ENCODE measurements at regions not wholly inside any gene's neighbourhood (a gene's known extent, or its start where the extent isn't known, plus 50 kb on each side); places are given as distances from the start of the nearest gene placed in this dataset.

DNA sequence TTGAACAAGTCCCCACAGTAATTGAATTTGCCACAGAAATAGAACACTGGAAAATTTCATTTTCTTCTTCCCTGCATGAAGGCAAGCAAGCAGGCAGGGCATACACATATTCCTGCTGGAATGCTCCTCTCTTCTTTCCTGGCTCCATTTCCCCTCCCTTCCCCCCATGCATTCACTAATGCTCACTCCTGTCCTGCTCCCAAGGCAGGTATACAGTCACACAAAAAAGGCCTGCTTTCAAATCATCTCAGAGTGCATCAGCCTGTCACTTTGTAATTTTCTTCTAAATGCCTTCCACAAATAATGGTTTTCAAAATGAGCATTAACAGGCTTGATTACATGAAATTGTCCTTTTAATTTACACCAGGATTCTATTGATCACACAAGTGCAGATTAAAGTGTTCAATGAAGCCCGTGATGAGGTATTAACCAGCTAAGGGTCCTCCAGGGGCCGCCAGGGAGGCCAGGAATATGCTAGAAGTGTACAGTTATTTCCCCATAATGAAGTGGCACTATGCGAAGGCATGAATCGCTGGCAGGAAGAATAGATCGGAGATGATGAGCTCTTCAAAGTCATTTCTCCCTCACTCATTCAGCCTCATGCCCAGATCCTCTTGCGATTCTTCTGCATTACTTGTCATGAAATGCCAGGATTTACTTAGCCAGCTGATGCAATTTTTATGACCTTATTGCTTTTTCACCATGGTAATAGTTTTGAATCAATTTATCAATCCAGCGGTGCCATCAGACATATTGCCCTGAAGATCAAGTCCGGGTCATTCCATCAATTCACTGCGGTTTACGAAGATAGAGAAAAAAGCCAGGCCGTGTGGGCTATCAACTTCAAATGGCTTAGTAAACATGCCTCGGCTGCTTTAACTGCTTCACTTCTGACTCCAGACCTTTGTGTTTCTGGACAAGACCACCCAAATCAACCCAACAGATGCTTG, 243.5 kb downstream of the GPAT3 start:
- FAIRE-seq (no peak), ATAC-seq (no peak), DNase-seq (ENCODE audit: low read depth, low spot score) (no peak)
- Histone ChIP-seq H3K4me2 (ENCODE audit: control insufficient read depth, insufficient read depth) (no peak overlapping the region), H3K9ac (ENCODE audit: control insufficient read depth, insufficient read depth, low read length) (no peak overlapping the region), H3K4me1 (ENCODE audit: control insufficient read depth, insufficient read depth, low read length) (no peaks in the 10 kb centered on the region), H3K9me3 (replicated peaks; ENCODE audit: control insufficient read depth, insufficient read depth, low read length) (no peaks in the 10 kb centered on the region), H3K27me3 (replicated peaks in 1 of 2; ENCODE audit: control insufficient read depth in 2 of 2, insufficient read depth in 2 of 2, low read length in 1 of 2) (no peaks in the 10 kb centered on the region), H4K20me1 (ENCODE audit: control insufficient read depth, insufficient read depth) (no peaks in the 10 kb centered on the region), H3K79me2 (ENCODE audit: control insufficient read depth, insufficient read depth, low read length) (no peaks in the 10 kb centered on the region), H3K36me3 (ENCODE audit: control insufficient read depth in 2 of 2, insufficient read depth in 2 of 2, low read length in 1 of 2) (no peaks in the 10 kb centered on the region), H3K27ac (ENCODE audit: control insufficient read depth, insufficient read depth) (no peak overlapping the region), H3K4me3 (no peak overlapping the region), H2AFZ (ENCODE audit: control insufficient read depth, low read depth, low read length) (no peak overlapping the region)
- RAD21 ChIA-PET (ENCODE audit: unreplicated experiment) = no interaction called here
- in situ Hi-C loops (cut with MboI) = no loop called here
- WGBS (ENCODE audit: insufficient coverage, insufficient replicate concordance, low lambda C conversion rate, missing lambda C conversion rate) = 38% methylated on average over 12 of the region's 12 CpGs
- no TSS peak for BruUV-seq (replicated peaks)
- POLR2A ChIA-PET = no interaction called here
- SMC1A ChIA-PET (ENCODE audit: uncharacterized antibody, unreplicated experiment) = no interaction called here
- TF ChIP-seq, protein P1, sequence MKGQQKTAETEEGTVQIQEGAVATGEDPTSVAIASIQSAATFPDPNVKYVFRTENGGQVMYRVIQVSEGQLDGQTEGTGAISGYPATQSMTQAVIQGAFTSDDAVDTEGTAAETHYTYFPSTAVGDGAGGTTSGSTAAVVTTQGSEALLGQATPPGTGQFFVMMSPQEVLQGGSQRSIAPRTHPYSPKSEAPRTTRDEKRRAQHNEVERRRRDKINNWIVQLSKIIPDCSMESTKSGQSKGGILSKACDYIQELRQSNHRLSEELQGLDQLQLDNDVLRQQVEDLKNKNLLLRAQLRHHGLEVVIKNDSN (IDR thresholded peaks at IDR 0.05; ENCODE audit: borderline replicate concordance, extremely low read length, insufficient read depth, low read depth, low read length) = no peak
- TF ChIP-seq GABPA (IDR thresholded peaks at IDR 0.05; ENCODE audit: low read depth) = no peak
- TF ChIP-seq SMC3 (IDR thresholded peaks at IDR 0.05; ENCODE audit: borderline replicate concordance, low read length) = no peak
- TF ChIP-seq HDAC6 (IDR thresholded peaks at IDR 0.05; ENCODE audit: unreplicated experiment) = no peak
- no peak for TF ChIP-seq SIX5 (IDR thresholded peaks at IDR 0.05; ENCODE audit: low read depth, low read length, severe bottlenecking)
- TF ChIP-seq BHLHE40 (IDR thresholded peaks at IDR 0.05; ENCODE audit: borderline replicate concordance in 1 of 2, low read depth in 2 of 2, low read length in 1 of 2) = no peak
- TF ChIP-seq SUZ12 (IDR thresholded peaks at IDR 0.05; ENCODE audit: unreplicated experiment) = no peak
- no peak for TF ChIP-seq JUND (IDR thresholded peaks at IDR 0.05; ENCODE audit: low read depth, low read length)
- no peak for TF ChIP-seq MYC (IDR thresholded peaks at IDR 0.05; ENCODE audit: insufficient read depth, insufficient read length, insufficient replicate concordance, low read length, severe bottlenecking)
- TF ChIP-seq RAD51 (IDR thresholded peaks at IDR 0.05) = no peak
- no peak for TF ChIP-seq ZNF274 (IDR thresholded peaks at IDR 0.05; ENCODE audit: insufficient read depth, insufficient read length)
- no peak for TF ChIP-seq ATF7 (IDR thresholded peaks at IDR 0.05; ENCODE audit: low read depth)
- TF ChIP-seq SUPT20H (IDR thresholded peaks at IDR 0.05; ENCODE audit: borderline replicate concordance, control insufficient read depth, low read depth, low read length) = no peak
- TF ChIP-seq JUNB (IDR thresholded peaks at IDR 0.05) = no peak
- TF ChIP-seq, protein P2, sequence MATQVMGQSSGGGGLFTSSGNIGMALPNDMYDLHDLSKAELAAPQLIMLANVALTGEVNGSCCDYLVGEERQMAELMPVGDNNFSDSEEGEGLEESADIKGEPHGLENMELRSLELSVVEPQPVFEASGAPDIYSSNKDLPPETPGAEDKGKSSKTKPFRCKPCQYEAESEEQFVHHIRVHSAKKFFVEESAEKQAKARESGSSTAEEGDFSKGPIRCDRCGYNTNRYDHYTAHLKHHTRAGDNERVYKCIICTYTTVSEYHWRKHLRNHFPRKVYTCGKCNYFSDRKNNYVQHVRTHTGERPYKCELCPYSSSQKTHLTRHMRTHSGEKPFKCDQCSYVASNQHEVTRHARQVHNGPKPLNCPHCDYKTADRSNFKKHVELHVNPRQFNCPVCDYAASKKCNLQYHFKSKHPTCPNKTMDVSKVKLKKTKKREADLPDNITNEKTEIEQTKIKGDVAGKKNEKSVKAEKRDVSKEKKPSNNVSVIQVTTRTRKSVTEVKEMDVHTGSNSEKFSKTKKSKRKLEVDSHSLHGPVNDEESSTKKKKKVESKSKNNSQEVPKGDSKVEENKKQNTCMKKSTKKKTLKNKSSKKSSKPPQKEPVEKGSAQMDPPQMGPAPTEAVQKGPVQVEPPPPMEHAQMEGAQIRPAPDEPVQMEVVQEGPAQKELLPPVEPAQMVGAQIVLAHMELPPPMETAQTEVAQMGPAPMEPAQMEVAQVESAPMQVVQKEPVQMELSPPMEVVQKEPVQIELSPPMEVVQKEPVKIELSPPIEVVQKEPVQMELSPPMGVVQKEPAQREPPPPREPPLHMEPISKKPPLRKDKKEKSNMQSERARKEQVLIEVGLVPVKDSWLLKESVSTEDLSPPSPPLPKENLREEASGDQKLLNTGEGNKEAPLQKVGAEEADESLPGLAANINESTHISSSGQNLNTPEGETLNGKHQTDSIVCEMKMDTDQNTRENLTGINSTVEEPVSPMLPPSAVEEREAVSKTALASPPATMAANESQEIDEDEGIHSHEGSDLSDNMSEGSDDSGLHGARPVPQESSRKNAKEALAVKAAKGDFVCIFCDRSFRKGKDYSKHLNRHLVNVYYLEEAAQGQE (IDR thresholded peaks at IDR 0.05; ENCODE audit: low read depth, low read length) = no peak
- TF ChIP-seq STAT3 (IDR thresholded peaks at IDR 0.05; ENCODE audit: low read depth, low read length) = no peak
- CTCF ChIA-PET = interaction anchor here (2.4 kb wide), 1 partner anchor 10 kb away, joined by 9 read pairs; no protein-coding TSS in a partner anchor
- intact Hi-C loops (cut with micrococcal nuclease; ENCODE audit: unreplicated experiment) = no loop called here
